ENCODE measurements at regions not wholly inside any gene's neighbourhood (a gene's known extent, or its start where the extent isn't known, plus 50 kb on each side); places are given as distances from the start of the nearest gene placed in this dataset.

GRCh38 chr6:40930045-40930444 is 109.0 kb downstream of the UNC5CL start:
- no peak for TF ChIP-seq GATA2 (IDR thresholded peaks at IDR 0.05; ENCODE audit: insufficient read depth, insufficient read length, low read depth, low read length)
- TF ChIP-seq EZH2 (IDR thresholded peaks at IDR 0.05; ENCODE audit: borderline replicate concordance, low read depth, low read length, severe bottlenecking), result no peak
- TF ChIP-seq POLR2A (IDR thresholded peaks at IDR 0.05; ENCODE audit: low read depth, low read length), result no peak
- TF ChIP-seq, protein P1, sequence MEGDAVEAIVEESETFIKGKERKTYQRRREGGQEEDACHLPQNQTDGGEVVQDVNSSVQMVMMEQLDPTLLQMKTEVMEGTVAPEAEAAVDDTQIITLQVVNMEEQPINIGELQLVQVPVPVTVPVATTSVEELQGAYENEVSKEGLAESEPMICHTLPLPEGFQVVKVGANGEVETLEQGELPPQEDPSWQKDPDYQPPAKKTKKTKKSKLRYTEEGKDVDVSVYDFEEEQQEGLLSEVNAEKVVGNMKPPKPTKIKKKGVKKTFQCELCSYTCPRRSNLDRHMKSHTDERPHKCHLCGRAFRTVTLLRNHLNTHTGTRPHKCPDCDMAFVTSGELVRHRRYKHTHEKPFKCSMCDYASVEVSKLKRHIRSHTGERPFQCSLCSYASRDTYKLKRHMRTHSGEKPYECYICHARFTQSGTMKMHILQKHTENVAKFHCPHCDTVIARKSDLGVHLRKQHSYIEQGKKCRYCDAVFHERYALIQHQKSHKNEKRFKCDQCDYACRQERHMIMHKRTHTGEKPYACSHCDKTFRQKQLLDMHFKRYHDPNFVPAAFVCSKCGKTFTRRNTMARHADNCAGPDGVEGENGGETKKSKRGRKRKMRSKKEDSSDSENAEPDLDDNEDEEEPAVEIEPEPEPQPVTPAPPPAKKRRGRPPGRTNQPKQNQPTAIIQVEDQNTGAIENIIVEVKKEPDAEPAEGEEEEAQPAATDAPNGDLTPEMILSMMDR (IDR thresholded peaks at IDR 0.05; ENCODE audit: extremely low read depth in 1 of 2, insufficient read depth in 1 of 2, low read depth in 1 of 2, low read length in 2 of 2), result no peak
- TF ChIP-seq MAX (IDR thresholded peaks at IDR 0.05; ENCODE audit: insufficient read depth, insufficient read length), result no peak
- TF ChIP-seq FOS (IDR thresholded peaks at IDR 0.05; ENCODE audit: borderline replicate concordance, insufficient read depth, low read length), result no peak
- no peak for TF ChIP-seq MYC (IDR thresholded peaks at IDR 0.05; ENCODE audit: low read depth, low read length)
- no peak for TF ChIP-seq POLR2AphosphoS5 (IDR thresholded peaks at IDR 0.05; ENCODE audit: insufficient read depth, low read depth, low read length)
